GM23338 (cell line): ENCODE measurements at regions not wholly inside any gene's neighbourhood (a gene's known extent, or its start where the extent isn't known, plus 50 kb on each side); places are given as distances from the start of the nearest gene placed in this dataset.

Source experiments
- CREB1 ChIP-seq: fragments of 250-450 bp; sonication (Bioruptor Pico); IDR thresholded peaks from 2 replicates; pipeline ENCODE4 v1.5.0; 2020; ENCODE audit warnings: low read depth, mild to moderate bottlenecking, moderate library complexity
- EZH2 ChIP-seq: fragments of 200-600 bp; sonication (generic); IDR thresholded peaks from one replicate; pipeline ENCODE4 v1.8.0; 2017; ENCODE audit warnings: antibody characterized with exemption, mild to moderate bottlenecking, low read depth; ENCODE audit not compliant: unreplicated experiment
- EZH2phosphoT487 ChIP-seq: fragments of 200-600 bp; sonication (generic); IDR thresholded peaks from one replicate; pipeline ENCODE4 v1.8.1; 2018; ENCODE audit warnings: antibody characterized with exemption; ENCODE audit not compliant: unreplicated experiment
- JUNB ChIP-seq: IDR thresholded peaks from one replicate; pipeline ENCODE4 v1.6.1; 2016; ENCODE audit warnings: antibody characterized with exemption; ENCODE audit not compliant: unreplicated experiment
- NANOG ChIP-seq: IDR thresholded peaks from 2 replicates; pipeline ENCODE4 v1.6.1; 2016; ENCODE audit warnings: antibody characterized with exemption, borderline replicate concordance
- POLR2AphosphoS5 ChIP-seq: IDR thresholded peaks from 2 replicates; pipeline ENCODE4 v1.6.1; 2016; ENCODE audit warnings: antibody characterized with exemption, low read depth
- TF ChIP-seq, protein P1 (sequence below), 2 experiments: fragments of 200-600 bp in 1 of 2; sonication (generic) in 1 of 2; conservative IDR thresholded peaks; 2 replicates each; pipeline versions ENCODE4 v1.5.1 to v1.6.1; 2016 to 2017; ENCODE audit warnings: antibody characterized with exemption in 2 of 2, low read depth in 2 of 2, mild to moderate bottlenecking in 2 of 2, moderate library complexity in 1 of 2
- TF ChIP-seq, protein P2 (sequence below): IDR thresholded peaks from 2 replicates; pipeline ENCODE4 v1.6.1; 2016; ENCODE audit warnings: antibody characterized with exemption
- TF ChIP-seq, protein P3 (sequence below): IDR thresholded peaks from one replicate; pipeline ENCODE4 v1.6.1; 2018; ENCODE audit warnings: antibody characterized with exemption; ENCODE audit not compliant: unreplicated experiment

GRCh38 chr18:8890957-8891464, 185.7 kb downstream of the MTCL1 start:
- TF ChIP-seq, protein P1, sequence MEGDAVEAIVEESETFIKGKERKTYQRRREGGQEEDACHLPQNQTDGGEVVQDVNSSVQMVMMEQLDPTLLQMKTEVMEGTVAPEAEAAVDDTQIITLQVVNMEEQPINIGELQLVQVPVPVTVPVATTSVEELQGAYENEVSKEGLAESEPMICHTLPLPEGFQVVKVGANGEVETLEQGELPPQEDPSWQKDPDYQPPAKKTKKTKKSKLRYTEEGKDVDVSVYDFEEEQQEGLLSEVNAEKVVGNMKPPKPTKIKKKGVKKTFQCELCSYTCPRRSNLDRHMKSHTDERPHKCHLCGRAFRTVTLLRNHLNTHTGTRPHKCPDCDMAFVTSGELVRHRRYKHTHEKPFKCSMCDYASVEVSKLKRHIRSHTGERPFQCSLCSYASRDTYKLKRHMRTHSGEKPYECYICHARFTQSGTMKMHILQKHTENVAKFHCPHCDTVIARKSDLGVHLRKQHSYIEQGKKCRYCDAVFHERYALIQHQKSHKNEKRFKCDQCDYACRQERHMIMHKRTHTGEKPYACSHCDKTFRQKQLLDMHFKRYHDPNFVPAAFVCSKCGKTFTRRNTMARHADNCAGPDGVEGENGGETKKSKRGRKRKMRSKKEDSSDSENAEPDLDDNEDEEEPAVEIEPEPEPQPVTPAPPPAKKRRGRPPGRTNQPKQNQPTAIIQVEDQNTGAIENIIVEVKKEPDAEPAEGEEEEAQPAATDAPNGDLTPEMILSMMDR (conservative IDR thresholded peaks at IDR 0.05; ENCODE audit: low read depth in 2 of 2) = no peak
- TF ChIP-seq, protein P2, sequence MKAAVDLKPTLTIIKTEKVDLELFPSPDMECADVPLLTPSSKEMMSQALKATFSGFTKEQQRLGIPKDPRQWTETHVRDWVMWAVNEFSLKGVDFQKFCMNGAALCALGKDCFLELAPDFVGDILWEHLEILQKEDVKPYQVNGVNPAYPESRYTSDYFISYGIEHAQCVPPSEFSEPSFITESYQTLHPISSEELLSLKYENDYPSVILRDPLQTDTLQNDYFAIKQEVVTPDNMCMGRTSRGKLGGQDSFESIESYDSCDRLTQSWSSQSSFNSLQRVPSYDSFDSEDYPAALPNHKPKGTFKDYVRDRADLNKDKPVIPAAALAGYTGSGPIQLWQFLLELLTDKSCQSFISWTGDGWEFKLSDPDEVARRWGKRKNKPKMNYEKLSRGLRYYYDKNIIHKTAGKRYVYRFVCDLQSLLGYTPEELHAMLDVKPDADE = no peak
- no peak for TF ChIP-seq POLR2AphosphoS5
- TF ChIP-seq, protein P3, sequence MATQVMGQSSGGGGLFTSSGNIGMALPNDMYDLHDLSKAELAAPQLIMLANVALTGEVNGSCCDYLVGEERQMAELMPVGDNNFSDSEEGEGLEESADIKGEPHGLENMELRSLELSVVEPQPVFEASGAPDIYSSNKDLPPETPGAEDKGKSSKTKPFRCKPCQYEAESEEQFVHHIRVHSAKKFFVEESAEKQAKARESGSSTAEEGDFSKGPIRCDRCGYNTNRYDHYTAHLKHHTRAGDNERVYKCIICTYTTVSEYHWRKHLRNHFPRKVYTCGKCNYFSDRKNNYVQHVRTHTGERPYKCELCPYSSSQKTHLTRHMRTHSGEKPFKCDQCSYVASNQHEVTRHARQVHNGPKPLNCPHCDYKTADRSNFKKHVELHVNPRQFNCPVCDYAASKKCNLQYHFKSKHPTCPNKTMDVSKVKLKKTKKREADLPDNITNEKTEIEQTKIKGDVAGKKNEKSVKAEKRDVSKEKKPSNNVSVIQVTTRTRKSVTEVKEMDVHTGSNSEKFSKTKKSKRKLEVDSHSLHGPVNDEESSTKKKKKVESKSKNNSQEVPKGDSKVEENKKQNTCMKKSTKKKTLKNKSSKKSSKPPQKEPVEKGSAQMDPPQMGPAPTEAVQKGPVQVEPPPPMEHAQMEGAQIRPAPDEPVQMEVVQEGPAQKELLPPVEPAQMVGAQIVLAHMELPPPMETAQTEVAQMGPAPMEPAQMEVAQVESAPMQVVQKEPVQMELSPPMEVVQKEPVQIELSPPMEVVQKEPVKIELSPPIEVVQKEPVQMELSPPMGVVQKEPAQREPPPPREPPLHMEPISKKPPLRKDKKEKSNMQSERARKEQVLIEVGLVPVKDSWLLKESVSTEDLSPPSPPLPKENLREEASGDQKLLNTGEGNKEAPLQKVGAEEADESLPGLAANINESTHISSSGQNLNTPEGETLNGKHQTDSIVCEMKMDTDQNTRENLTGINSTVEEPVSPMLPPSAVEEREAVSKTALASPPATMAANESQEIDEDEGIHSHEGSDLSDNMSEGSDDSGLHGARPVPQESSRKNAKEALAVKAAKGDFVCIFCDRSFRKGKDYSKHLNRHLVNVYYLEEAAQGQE = no peak
- TF ChIP-seq EZH2 = no peak
- TF ChIP-seq NANOG = peak; percentile 45; the same call in 1 of the 2 replicates
- no peak for TF ChIP-seq EZH2phosphoT487
- no peak for TF ChIP-seq CREB1 (CRISPR knock-in tag)
- no peak for TF ChIP-seq JUNB
